OCI-M2 (cell line): ENCODE measurements at regions not wholly inside any gene's neighbourhood (a gene's known extent, or its start where the extent isn't known, plus 50 kb on each side); places are given as distances from the start of the nearest gene placed in this dataset.

Source experiments
- DNase-seq: peaks from one replicate; lab custom pipeline; 2025; ENCODE audit not compliant: unreplicated experiment; lab: John Stamatoyannopoulos, UW

DNA sequence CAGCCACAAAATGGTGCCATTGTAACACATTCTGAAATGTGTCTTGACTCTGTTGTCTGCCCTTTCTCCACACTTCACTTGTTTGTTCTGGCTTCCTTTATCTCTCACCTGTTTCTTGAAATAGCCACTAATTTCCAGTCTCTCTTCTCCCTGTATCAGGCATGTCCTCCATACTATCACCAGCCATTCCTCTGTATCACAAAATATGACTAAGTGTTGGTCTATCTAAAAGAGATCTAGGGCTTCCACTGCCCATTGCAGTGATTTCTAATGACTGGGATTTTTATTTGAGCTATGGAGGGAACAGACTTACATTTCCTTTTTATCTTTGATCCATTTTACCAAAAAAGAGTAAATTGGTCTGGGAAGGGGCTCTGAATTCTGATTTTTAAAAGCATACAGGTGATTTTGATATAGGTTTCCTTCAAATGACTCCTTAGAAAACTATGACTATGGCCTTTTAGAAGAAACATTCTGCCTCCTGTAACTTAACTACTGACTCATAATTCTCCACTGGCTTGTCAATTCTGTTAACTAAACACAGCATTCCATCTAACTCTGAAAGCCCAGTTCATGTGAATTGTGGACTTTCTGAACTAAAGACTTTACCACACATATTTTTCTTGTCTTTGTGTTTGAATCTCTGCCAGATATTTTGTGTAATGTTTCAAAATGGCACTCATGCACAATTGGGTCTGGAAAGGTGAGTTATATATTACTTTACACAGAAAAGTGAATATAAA lies 1121.4 kb downstream of the XPNPEP1 start:
- DNase-seq: no peak

GRCh38 chr10:108801220-108801619 lies 1122.1 kb downstream of the XPNPEP1 start:
- no peak for DNase-seq

DNA sequence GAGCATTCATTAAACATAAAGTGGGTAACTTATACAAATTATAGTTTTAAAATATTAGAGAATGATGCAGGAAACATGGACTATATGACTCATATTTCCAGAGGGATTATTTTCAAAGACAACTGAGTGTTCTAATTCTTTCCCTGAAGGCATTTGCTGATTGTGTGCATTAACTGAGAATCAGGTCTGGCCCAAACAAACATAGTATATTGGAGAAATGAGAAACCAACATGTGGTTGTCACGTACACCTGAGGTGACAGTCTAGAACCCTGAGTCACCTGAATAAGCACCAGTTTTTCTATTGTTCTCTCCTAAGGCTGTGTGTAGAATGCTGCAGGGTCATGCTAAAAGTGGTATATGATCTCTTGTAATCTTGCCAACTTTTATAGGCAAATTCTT lies 1125.7 kb downstream of the XPNPEP1 start:
- no peak for DNase-seq

DNA sequence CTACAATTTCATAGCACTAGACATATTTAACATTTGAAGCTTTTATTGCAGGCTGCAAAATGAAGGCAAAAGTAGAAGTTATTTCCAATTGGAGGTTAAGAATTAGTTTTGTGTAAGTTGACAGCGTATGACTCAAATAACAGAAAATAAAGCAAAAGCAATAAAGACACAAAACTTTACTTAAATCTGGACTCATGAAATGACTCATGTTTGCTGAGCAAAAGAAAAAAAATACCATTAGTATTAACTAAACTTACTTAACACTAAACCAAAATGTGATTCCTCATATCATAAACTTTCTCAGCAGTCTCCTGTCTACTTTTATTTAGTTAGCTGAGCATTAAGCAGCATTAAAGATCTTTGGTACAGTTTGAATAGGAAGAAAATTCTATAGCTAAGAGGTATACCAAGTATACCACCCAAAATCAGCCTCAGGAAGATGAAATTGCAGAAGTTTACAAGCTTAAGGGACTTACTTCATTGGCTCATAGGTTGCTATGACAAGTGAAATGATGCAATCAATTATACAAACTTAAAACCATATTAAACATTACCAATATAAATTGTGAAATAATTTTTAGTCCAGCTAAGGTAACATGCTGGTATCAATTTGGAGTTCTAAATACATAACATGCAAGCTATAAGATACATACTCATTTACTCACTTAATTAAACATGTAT lies 1131.4 kb downstream of the XPNPEP1 start:
- no peak for DNase-seq

- no peak for DNase-seq
These were observed 1132.3 kb downstream of the XPNPEP1 start for GRCh38 chr10:108791030-108791429.

DNA sequence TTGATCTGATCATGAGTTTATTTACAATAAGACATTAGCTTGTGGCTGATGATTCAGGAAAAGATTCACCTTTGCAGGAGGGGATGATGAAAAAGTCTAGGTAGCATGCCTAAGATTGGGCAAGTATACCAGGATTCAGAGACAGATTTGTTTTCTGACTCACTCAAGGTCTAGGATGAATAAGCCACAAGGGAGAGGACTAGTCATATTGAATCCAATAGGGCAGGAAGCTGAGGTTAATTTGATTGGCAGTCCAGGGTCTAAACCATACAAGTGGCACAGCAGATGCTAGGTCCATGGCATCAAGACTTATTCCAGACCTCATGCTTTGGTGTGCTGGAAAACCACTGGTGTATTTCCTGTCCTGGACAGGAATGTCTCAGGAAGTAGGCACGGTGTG lies 1133.4 kb downstream of the XPNPEP1 start:
- no peak for DNase-seq

DNA sequence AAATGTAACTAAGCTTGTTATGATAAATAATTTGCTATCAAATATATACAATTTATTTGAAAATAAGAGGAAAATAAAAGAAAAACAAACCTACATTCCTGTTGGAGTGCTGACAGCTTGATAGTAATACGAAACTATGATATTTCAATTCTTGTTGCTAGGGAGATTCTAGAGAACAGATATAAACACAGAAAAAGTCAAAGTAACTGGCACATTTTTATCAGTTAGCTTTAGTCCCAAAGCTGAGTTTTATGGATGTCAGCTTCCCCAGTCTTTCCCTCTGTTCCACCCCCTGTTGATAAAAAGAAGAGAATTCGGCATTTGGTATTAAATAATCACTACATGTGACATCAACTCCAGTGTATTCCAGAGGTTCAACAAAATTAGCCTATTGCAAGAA lies 1134.0 kb downstream of the XPNPEP1 start:
- no peak for DNase-seq

GRCh38 chr10:108788891-108789290 lies 1134.4 kb downstream of the XPNPEP1 start:
- DNase-seq: no peak

- no peak for DNase-seq
These were observed 1135.4 kb downstream of the XPNPEP1 start for GRCh38 chr10:108787932-108788331.

DNA sequence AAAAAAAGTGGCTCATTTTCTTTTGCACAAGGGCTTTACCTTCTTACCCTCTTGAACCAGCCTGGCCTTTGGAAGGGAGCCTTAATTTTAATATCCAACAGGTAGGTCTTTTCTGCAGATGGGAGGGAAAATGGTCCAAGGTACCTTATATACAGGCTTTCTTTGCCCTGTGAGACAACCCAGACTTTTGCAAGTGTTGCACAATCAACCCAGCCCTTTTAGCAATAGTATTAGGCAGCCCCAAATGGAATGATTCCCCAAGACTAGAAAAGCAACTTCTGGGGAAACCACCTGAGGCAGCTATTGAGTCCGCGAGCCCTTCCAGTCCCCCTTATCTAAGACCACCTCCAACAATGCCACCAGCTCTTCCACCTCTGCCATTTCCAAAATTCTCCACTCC lies 1138.3 kb downstream of the XPNPEP1 start:
- DNase-seq: no peak

- DNase-seq: no peak
These were observed 1138.8 kb downstream of the XPNPEP1 start for GRCh38 chr10:108784534-108784933.

DNA sequence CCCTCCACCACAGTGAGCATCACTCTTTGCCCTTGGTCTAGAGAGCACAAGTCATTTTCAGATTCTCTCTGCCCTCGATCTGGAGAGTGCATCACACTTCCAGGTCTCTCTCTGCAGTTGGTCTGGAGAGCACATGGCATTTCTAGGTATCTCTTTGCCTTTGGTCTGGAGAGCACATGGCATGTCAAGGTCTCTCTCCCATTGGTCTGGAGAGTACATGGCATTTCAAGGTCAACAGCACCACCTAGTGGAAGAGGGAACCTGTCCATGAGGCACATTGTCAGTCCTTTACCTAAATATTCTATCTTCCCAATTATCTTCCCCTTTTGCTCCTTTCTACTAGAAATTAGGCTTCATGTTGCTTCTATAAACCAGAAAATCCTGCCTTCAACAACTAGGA lies 1139.4 kb downstream of the XPNPEP1 start:
- no peak for DNase-seq

- no peak for DNase-seq
These were observed 1140.9 kb downstream of the XPNPEP1 start for GRCh38 chr10:108782411-108782810.

DNA sequence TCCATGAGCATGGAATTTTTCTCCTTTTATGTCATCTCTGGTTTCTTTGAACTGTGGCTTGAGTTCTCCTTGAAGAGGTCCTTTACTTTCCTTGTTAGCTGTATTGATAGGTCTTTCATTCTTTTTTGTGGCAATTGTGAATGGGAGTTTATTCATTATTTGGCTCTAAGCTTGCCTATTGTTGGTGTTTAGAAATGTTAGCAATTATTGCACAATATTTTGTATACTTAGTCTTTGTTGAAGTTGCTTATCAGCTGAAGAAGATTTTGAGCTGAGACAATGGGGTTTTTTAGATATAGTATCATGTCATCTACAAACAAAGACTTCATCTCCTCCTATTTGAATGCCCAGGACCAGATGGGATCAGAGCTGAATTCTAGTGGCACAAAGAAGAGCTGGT lies 1143.8 kb downstream of the XPNPEP1 start:
- no peak for DNase-seq

GRCh38 chr10:108775911-108776475 lies 1147.3 kb downstream of the XPNPEP1 start:
- DNase-seq: no peak

GRCh38 chr10:108771106-108771505 lies 1152.2 kb downstream of the XPNPEP1 start:
- DNase-seq: no peak

DNA sequence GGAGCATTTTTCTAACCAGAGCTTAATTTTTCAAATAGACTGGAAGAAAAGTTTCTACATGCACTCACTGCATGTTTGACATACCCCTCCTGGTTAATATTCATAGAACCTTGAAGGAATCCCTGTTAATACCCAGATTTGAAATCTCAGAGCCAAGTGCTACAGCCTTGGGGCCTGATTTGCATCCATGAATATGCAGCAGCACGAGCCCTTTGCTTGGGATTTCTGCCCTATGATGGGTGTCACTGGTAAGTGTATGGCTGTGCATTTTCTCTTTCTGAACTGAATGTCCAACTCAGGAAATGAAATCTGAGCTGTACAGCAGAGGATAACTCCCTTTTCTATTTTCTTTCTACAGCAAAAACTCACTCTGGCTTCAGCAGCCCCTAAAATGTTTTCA lies 1157.5 kb downstream of the XPNPEP1 start:
- no peak for DNase-seq

DNA sequence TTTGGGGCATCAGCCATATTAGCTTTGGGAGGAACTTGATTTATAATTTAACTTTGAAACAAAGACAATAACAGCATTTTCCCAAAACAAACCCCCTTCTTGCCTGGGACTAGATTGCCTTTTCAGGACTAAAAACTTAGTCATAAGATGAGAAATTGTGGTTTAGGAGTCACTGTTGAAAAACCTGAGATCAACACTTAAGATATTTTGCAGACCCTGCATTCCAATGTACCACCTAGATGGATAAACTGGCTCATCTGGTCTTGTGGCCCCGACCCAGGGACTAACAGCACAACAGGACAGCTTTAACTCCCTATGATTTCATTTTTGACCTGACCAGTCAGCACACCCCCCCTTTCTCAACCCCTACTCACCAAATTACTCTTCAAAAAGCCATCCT lies 1165.4 kb downstream of the XPNPEP1 start:
- DNase-seq: no peak

DNA sequence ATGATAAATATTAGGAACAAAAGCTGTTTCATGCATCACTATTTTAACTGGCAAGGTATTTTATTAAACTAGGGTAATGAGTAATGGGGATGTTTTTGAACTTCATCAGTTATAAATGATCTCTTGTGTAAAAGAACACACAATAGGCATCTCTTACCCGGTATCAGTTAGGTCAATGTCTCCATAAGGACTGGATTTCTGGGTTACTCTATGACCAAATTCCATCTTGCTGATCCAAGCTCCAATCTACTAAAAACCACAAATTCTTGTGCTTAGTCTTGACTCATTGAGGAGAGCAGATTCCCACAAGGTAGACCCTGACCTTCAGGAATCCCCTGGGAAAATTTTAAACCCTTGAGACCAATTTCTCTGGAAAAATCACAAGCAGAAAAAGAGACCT lies 1167.7 kb downstream of the XPNPEP1 start:
- DNase-seq: no peak

GRCh38 chr10:108753326-108753725 lies 1170.0 kb downstream of the XPNPEP1 start:
- DNase-seq: no peak

DNA sequence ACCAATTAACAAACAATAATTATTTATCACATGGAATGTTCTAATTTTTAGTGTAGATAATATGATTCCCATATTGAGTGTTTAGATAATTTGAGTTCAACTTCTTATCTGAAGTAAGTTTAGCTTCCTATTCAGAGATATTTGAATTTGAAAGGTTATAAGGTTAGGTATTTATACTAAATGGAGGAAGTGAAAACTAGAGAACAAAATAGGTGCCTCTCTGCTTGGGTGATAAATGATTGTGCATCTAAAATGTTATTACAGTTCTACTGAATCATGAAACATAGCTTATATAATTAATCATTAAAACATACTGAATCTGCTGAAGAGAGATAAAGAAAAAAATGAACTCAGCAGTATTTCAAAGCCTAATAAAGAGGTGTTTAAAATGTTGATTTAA lies 1174.3 kb downstream of the XPNPEP1 start:
- no peak for DNase-seq

GRCh38 chr10:108736111-108736510 lies 1187.2 kb downstream of the XPNPEP1 start:
- no peak for DNase-seq
